Mesenteric fat pad (tissue), 1 donor: ENCODE measurements at regions not wholly inside any gene's neighbourhood (a gene's known extent, or its start where the extent isn't known, plus 50 kb on each side); places are given as distances from the start of the nearest gene placed in this dataset.

Experiments
- DNase-seq: peaks from one replicate; pipeline ENCODE4 v3.0.0-alpha.2; 2020; ENCODE audit warnings: low spot score
- donor health status: DM: yes; HTN: yes; CAD: no.

- DNase-seq: peak; percentile 51
Measured at GRCh38 chr1:29631836-29632805, 395.8 kb downstream of the PTPRU start.

- no peak for DNase-seq
Measured at GRCh38 chr1:29631361-29631760, 395.0 kb downstream of the PTPRU start.

GRCh38 chr1:29630756-29631155 lies 394.4 kb downstream of the PTPRU start:
- DNase-seq: peak; percentile 24

- DNase-seq: peak; percentile 72
Measured at GRCh38 chr1:29629814-29630516, 393.6 kb downstream of the PTPRU start.

- DNase-seq: no peak
Measured at GRCh38 chr1:29629401-29629800, 393.1 kb downstream of the PTPRU start.

- no peak for DNase-seq
Measured at GRCh38 chr1:29628190-29628589, 391.9 kb downstream of the PTPRU start.

- DNase-seq: no peak
Measured at GRCh38 chr1:29626726-29627125, 390.4 kb downstream of the PTPRU start.

- DNase-seq: no peak
Measured at GRCh38 chr1:29626066-29626465, 389.7 kb downstream of the PTPRU start.

GRCh38 chr1:29625084-29625420 lies 388.7 kb downstream of the PTPRU start:
- DNase-seq: no peak

- no peak for DNase-seq
Measured at GRCh38 chr1:29624320-29625083, 388.2 kb downstream of the PTPRU start.

GRCh38 chr1:29623501-29623900 lies 387.2 kb downstream of the PTPRU start:
- no peak for DNase-seq

- no peak for DNase-seq
Measured at GRCh38 chr1:29621826-29622435, 385.6 kb downstream of the PTPRU start.

- DNase-seq: no peak
Measured at GRCh38 chr1:29620631-29621030, 384.3 kb downstream of the PTPRU start.

- no peak for DNase-seq
Measured at GRCh38 chr1:29607236-29607635, 370.9 kb downstream of the PTPRU start.

- DNase-seq: peak; percentile 83
Measured at GRCh38 chr1:29604796-29605195, 368.5 kb downstream of the PTPRU start.

GRCh38 chr1:29603622-29604021 lies 367.3 kb downstream of the PTPRU start:
- no peak for DNase-seq

- DNase-seq: no peak
Measured at GRCh38 chr1:29602203-29602602, 365.9 kb downstream of the PTPRU start.

- no peak for DNase-seq
Measured at GRCh38 chr1:29601021-29601420, 364.7 kb downstream of the PTPRU start.

GRCh38 chr1:29599826-29600225 lies 363.5 kb downstream of the PTPRU start:
- DNase-seq: no peak

- no peak for DNase-seq
Measured at GRCh38 chr1:29599071-29599470, 362.7 kb downstream of the PTPRU start.

GRCh38 chr1:29597861-29598260 lies 361.5 kb downstream of the PTPRU start:
- no peak for DNase-seq
